ENCODE measurements at regions not wholly inside any gene's neighbourhood (a gene's known extent, or its start where the extent isn't known, plus 50 kb on each side); places are given as distances from the start of the nearest gene placed in this dataset.

DNA sequence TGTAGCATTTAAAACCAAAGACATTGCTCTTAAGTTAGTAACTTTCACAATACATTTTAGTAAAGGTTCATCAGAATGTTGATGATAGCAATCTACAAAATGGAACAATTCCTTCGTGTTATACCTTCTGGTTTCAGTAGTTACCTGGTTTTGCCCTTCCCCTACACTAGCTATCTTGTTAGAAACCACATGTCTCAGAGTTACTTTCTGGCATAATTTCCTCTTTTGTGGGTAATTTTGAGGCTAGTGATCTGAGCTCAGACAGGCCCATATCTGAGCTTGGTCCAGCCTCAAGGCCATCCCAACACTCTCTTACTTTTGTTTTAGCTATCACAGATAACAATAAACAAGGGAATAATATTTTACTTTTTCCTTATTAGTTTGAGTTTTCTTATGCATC, 196.9 kb downstream of the KITLG start:
- TF ChIP-seq, protein P1, sequence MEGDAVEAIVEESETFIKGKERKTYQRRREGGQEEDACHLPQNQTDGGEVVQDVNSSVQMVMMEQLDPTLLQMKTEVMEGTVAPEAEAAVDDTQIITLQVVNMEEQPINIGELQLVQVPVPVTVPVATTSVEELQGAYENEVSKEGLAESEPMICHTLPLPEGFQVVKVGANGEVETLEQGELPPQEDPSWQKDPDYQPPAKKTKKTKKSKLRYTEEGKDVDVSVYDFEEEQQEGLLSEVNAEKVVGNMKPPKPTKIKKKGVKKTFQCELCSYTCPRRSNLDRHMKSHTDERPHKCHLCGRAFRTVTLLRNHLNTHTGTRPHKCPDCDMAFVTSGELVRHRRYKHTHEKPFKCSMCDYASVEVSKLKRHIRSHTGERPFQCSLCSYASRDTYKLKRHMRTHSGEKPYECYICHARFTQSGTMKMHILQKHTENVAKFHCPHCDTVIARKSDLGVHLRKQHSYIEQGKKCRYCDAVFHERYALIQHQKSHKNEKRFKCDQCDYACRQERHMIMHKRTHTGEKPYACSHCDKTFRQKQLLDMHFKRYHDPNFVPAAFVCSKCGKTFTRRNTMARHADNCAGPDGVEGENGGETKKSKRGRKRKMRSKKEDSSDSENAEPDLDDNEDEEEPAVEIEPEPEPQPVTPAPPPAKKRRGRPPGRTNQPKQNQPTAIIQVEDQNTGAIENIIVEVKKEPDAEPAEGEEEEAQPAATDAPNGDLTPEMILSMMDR (IDR thresholded peaks at IDR 0.05) = no peak
- TF ChIP-seq POLR2A (IDR thresholded peaks at IDR 0.05) (no peak), POLR2AphosphoS5 (IDR thresholded peaks at IDR 0.05) (no peak)
